Anterior cingulate cortex (tissue), 58 donors: ENCODE measurements at regions not wholly inside any gene's neighbourhood (a gene's known extent, or its start where the extent isn't known, plus 50 kb on each side); places are given as distances from the start of the nearest gene placed in this dataset.
"Not testable (repeated sequence)": the region's sequence is repeated elsewhere in the genome, so short reads cannot be mapped to it uniquely, and the experiment has no call there.

ENCODE experiments used
- DNase-seq, 58 donors: peaks; one replicate each; lab custom pipeline; 2025; lab: John Stamatoyannopoulos, UW

- DNase-seq, result no peak
These were observed 166.6 kb downstream of the BRD1 start for GRCh38 chr22:49660794-49661781.

DNA sequence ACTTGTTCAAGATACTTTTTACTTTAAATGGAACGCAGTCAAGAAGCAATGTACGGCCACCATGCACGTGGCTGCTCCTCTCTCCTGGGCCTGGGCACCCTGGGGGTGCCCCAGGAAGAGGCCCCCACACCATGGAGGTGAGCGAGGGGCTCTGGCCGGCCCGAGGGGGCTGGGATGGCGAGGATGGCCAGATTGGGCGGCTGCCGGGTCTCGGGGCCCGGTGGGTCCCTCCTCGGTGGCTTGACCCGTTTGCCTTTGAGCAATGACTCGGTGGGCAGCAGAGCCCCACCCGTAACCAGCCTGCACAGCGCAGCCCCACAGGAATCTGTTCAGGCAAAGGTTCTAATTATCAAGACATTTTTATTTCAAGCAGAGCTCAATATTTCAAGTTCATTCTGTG lies 167.4 kb downstream of the BRD1 start:
- no peak for DNase-seq

DNA sequence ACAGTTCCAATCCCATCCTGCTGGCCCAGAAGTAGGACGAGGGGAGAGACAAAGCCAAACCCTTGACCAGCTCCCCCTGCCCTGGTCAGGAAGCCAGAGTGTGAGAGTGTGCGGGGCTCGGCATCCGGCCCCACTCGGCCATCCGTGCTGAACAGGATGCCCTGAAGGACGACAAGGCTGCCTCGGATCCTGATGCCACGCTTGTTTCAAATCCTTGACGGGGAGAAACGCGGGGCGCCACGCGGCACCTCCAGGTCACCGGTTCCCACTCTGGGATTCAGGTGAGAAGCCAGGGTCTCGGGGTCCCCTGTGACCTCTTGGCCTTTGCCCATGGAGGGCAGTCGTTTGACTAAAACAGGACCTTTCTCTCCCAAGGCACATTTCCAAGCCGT lies 167.8 kb downstream of the BRD1 start:
- DNase-seq, result no peak

GRCh38 chr22:49659281-49659923 lies 168.3 kb downstream of the BRD1 start:
- DNase-seq, result no peak

DNA sequence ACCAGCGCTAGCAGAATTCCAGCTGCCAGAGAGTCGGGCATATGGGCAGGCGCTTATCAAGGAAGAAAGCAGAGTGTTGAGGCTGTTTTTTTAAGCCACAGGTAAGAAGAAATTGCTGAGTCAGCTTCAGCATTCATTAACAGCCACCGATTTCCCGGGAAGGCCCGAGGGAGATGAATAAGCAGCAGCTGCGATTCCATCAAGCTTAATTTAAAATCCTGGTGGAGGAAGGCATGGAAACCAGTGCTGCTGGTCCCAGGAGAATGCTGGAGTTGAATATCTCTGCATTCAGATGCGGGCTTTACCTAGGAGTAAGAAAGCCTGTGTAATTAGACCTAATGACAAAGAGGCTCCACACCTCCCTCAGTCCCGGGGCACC lies 168.8 kb downstream of the BRD1 start:
- no peak for DNase-seq

DNA sequence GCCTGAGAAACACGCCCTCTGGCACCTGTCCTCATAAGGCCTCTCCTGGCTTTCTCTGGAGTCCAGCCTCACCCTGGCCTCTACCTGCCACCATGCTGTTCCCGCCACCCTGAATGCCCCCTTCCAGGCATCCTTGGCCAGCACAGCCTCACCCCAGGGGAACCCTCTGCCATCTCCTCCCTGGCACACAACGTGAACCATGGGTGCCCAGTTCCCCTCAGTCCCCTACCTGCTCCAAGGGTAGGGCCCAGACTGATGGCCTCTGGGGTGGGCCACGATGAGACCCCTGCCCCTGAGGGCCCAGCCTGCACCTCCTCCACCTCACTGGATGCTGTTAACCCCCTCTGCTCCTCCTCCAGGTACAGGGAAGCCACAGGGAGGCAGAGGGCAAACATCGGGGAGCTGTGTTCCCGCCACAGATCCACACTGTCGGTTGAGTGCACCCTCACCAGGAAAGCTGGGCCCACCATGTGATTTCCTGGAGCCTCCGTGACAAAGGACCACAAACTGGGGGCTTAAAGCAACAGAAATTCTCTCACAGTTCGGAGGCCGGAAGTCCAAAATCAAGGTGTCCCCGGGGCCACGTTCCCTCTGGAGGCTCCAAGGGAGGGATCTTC lies 169.6 kb downstream of the BRD1 start:
- DNase-seq, result no peak

DNA sequence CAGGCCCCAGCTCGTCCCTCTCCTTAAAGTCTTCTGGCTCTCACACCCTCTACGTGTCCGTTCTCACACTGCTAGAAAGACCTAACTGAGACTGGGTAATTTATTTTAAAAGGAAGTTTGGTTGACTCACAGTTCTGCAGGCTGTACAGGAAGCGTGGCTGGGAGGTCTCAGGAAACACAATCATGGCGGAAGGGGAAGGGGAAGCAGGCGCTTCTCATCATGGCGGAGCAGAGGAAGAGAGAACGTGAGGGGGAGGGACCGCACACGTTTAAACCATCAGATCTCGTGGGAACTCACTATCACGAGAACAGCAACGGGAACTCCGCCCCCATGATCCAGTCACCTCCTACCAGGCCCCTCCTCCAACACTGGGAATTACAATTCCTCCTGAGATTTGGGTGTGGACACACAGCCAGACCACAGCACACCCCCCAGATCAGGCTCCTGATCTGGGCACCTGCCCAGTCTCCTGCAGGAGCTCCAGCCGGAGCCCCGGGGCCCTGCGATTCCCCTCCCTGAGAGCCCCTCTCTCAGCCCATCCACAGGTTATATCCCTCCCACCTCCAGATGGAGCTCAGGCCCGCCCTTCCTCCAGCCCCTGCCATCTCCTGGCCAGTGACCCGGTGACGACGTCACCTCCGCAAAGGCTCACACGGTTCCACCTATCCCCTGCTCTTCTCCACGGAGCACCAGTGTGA lies 170.2 kb downstream of the BRD1 start:
- no peak for DNase-seq

DNA sequence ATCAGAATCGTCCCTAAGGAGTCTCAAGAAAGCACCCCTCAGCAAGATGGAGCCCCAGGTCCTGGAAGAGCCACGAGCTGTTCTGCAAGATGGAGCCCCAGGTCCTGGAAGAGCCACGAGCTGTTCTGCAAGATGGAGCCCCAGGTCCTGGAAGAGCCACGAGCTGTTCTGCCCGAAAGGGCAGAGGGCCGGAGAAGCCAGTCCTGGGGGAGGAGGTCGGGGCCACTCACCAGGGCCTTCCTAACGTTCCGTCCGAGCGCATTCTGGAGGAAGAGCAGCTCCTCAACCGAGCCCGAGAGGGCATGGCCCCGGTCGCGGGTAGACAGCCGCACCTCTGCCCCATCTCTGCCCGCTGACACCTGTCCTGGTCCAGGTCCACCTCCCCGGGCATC lies 170.8 kb downstream of the BRD1 start:
- not testable (repeated sequence) for DNase-seq

GRCh38 chr22:49656291-49656851 lies 171.3 kb downstream of the BRD1 start:
- DNase-seq, result no peak

DNA sequence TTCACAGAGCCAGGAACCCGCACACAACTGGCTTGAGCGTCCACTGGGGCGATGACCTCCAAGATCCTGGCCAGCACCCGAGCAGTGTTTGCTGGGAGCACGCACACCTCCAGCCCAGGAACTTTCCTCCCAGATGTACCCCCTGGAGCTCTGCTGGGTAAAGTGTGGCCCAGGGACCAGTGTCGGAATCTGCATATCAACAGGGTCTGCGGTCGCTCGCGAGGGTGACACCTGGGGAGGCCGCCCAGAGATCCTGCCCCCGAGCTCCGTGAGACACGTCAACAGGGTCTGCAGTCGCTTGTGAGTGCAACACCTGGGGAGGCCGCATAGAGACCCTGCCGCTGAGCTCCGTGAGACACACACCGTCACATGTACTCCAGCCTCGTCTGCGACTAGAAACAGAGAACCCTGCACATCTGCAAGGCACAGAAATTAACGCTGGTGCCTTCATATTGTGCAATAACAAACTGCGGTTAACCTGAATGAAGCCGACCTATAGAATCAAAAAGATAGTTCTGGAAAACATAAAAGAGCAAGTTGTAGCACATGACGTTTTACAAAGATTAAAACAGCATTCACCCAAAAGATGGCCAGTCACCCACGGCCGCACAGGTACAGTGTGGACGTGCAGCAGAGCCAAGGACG lies 172.4 kb downstream of the BRD1 start:
- DNase-seq, result no peak

DNA sequence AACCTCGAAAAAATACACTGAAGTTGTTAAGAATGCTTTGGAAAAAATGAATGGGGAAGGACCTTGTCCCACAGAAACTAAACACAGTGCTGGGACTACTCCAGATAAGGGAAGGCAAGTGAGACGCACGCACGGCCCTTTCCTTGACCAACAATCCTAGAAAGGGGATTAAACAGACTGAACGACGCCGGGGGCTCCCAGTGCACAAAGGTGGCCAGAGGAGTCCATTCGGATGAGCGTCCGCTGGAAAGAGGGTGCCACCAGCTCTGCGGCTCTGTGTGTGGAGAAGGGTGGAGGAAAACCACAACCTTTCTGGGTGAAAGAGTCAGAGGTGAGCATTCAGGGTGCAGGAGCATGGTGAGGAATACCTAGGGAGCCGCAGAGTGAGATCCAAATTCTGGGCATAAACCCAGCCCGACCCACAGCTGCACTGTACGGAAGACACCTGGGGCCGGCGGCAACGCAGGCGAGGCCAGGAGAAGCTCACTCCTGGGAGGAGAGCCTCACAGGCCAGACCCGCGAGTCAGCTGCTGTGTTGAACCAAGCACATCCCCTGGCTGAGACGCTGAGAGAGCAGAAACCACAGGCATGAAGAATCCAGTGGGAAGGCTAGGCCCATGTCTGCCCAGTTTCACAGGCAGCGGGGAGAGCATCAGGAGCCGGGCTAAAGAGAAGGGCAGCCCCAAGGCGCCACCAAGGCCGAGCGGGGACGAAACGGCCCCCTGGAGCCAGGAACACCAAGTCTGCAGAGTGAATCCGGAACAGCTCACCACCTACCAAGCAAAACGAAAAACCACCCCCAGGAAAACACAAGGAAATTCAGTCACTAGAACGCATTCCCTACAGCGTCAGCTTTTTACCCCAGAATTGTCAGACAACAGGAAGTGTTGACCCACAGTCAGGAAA lies 177.1 kb downstream of the BRD1 start:
- no peak for DNase-seq

GRCh38 chr22:49649166-49650068 lies 178.3 kb downstream of the BRD1 start:
- no peak for DNase-seq

- DNase-seq, result no peak
These were observed 179.6 kb downstream of the BRD1 start for GRCh38 chr22:49648053-49648452.

GRCh38 chr22:49647627-49648026 lies 180.0 kb downstream of the BRD1 start:
- no peak for DNase-seq

GRCh38 chr22:49646876-49647275 lies 180.8 kb downstream of the BRD1 start:
- DNase-seq, result no peak

- DNase-seq, result no peak
These were observed 181.7 kb downstream of the BRD1 start for GRCh38 chr22:49645791-49646550.

GRCh38 chr22:49645257-49645656 lies 182.4 kb downstream of the BRD1 start:
- no peak for DNase-seq
